ENCODE measurements at regions not wholly inside any gene's neighbourhood (a gene's known extent, or its start where the extent isn't known, plus 50 kb on each side); places are given as distances from the start of the nearest gene placed in this dataset.

- TF ChIP-seq CTCF (IDR thresholded peaks at IDR 0.05; ENCODE audit: low read depth, low read length, missing control alignments) = no peak
Observed at GRCh38 chr10:28951484-28951883, 274.2 kb downstream of the BAMBI start.

GRCh38 chr10:28952523-28952922, 275.2 kb downstream of the BAMBI start:
- H3K4me3 ChIP-seq (ENCODE audit: low read depth, low read length) = no peak overlapping the region
- no peak for DNase-seq (ENCODE audit: low read depth)
- TF ChIP-seq CTCF (IDR thresholded peaks at IDR 0.05; ENCODE audit: low read depth, low read length, missing control alignments) = no peak

More at GRCh38 chr10:28951484-28951883, 274.2 kb downstream of the BAMBI start:
- no peak overlapping the region for H3K4me3 ChIP-seq (ENCODE audit: low read depth, low read length)
- peak; percentile 8 for DNase-seq (ENCODE audit: low read depth)

GRCh38 chr10:28954211-28954610, 276.9 kb downstream of the BAMBI start:
- DNase-seq (ENCODE audit: low read depth) = no peak
- no peak overlapping the region for H3K4me3 ChIP-seq (ENCODE audit: low read depth, low read length)
- TF ChIP-seq CTCF (IDR thresholded peaks at IDR 0.05; ENCODE audit: low read depth, low read length, missing control alignments) = no peak

GRCh38 chr10:28958468-28958867, 281.1 kb downstream of the BAMBI start:
- no peak for TF ChIP-seq CTCF (IDR thresholded peaks at IDR 0.05; ENCODE audit: low read depth, low read length, missing control alignments)
- no peak for DNase-seq (ENCODE audit: low read depth)
- H3K4me3 ChIP-seq (ENCODE audit: low read depth, low read length) = no peak overlapping the region

GRCh38 chr10:28959850-28960501, 282.7 kb downstream of the BAMBI start:
- no peak for TF ChIP-seq CTCF (IDR thresholded peaks at IDR 0.05; ENCODE audit: low read depth, low read length, missing control alignments)
- H3K4me3 ChIP-seq (ENCODE audit: low read depth, low read length) = no peak overlapping the region
- no peak for DNase-seq (ENCODE audit: low read depth)

- DNase-seq (ENCODE audit: low read depth) = no peak
- no peak for TF ChIP-seq CTCF (IDR thresholded peaks at IDR 0.05; ENCODE audit: low read depth, low read length, missing control alignments)
Observed at GRCh38 chr10:28962768-28963167, 285.4 kb downstream of the BAMBI start.

GRCh38 chr10:28963539-28964221, 286.4 kb downstream of the BAMBI start:
- DNase-seq (ENCODE audit: low read depth) = no peak
- H3K4me3 ChIP-seq (ENCODE audit: low read depth, low read length) = no peak overlapping the region
- no peak for TF ChIP-seq CTCF (IDR thresholded peaks at IDR 0.05; ENCODE audit: low read depth, low read length, missing control alignments)

More at GRCh38 chr10:28962768-28963167, 285.4 kb downstream of the BAMBI start:
- H3K4me3 ChIP-seq (ENCODE audit: low read depth, low read length) = no peak overlapping the region
